ENCODE measurements at regions not wholly inside any gene's neighbourhood (a gene's known extent, or its start where the extent isn't known, plus 50 kb on each side); places are given as distances from the start of the nearest gene placed in this dataset.

- H3K4me1 ChIP-seq (ENCODE audit: insufficient read depth, low read length): no peaks in the 10 kb centered on the region
- no peak overlapping the region for H3K4me3 ChIP-seq (ENCODE audit: low read length)
- H3K27ac ChIP-seq (ENCODE audit: low read depth, low read length): no peak overlapping the region
- no peak overlapping the region for H3K9ac ChIP-seq (ENCODE audit: low read depth, low read length)
- no peaks in the 10 kb centered on the region for H3K36me3 ChIP-seq (ENCODE audit: insufficient read depth, low read length)
- H3K9me3 ChIP-seq (ENCODE audit: insufficient read depth, low read depth, low read length): no peaks in the 10 kb centered on the region
- no peaks in the 10 kb centered on the region for H3K27me3 ChIP-seq (ENCODE audit: insufficient read depth, low read length)
- 95% methylated on average over 5 of the region's 5 CpGs for WGBS
Measured at GRCh38 chr18:46352520-46353250, 248.5 kb downstream of the HAUS1 start.

- no peaks in the 10 kb centered on the region for H3K36me3 ChIP-seq (ENCODE audit: insufficient read depth, low read length)
- no peaks in the 10 kb centered on the region for H3K4me1 ChIP-seq (ENCODE audit: insufficient read depth, low read length)
- no peaks in the 10 kb centered on the region for H3K9me3 ChIP-seq (ENCODE audit: insufficient read depth, low read depth, low read length)
- no peak overlapping the region for H3K4me3 ChIP-seq (ENCODE audit: low read length)
- H3K27ac ChIP-seq (ENCODE audit: low read depth, low read length): no peak overlapping the region
- WGBS: 85% methylated on average over 6 of the region's 9 CpGs
- no peak overlapping the region for H3K9ac ChIP-seq (ENCODE audit: low read depth, low read length)
- H3K27me3 ChIP-seq (ENCODE audit: insufficient read depth, low read length): no peaks in the 10 kb centered on the region
Measured at GRCh38 chr18:46353460-46353859, 249.3 kb downstream of the HAUS1 start.

- Histone ChIP-seq H3K9ac (ENCODE audit: low read depth, low read length) (no peak overlapping the region), H3K27me3 (ENCODE audit: insufficient read depth, low read length) (no peaks in the 10 kb centered on the region), H3K9me3 (ENCODE audit: insufficient read depth, low read depth, low read length) (peaks cover 4% of the 10 kb centered on the region; the same call in 1 of the 2 replicates), H3K27ac (ENCODE audit: low read depth, low read length) (no peak overlapping the region), H3K36me3 (ENCODE audit: insufficient read depth, low read length) (no peaks in the 10 kb centered on the region), H3K4me3 (ENCODE audit: low read length) (no peak overlapping the region), H3K4me1 (ENCODE audit: insufficient read depth, low read length) (no peaks in the 10 kb centered on the region)
- 93% methylated on average over 9 of the region's 9 CpGs for WGBS
Measured at GRCh38 chr18:46356278-46357033, 252.3 kb downstream of the HAUS1 start.

DNA sequence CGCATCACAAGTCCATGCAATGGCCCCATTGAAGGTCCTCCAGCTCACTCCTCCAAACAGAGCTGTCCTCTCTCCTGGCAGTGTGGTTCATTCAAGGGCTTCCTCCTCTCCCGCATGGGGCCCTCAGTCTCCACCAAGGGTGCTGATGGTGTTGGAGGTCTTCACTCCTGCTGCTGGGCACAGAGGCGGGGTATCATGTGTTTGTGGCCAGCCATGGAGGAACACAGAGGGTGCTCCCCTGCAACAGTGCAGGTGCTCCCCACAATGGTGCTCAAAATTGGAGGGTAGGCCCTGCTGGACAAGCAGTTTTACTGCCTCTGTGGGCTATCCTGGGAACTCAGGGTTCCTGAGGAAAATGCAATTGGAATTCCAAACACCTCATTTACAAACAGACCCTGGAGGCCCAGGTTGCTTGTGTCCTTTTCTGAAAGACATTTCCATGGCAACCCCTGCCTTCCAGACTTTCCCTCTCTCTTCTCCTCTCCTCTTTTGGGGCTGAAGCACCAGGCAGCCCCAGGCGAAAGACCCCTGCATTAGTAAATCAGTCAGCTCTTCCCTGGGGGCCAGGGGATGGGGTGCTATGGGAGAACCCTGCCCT is 256.0 kb downstream of the HAUS1 start:
- no peaks in the 10 kb centered on the region for H3K4me1 ChIP-seq (ENCODE audit: insufficient read depth, low read length)
- H3K4me3 ChIP-seq (ENCODE audit: low read length): no peak overlapping the region
- H3K27me3 ChIP-seq (ENCODE audit: insufficient read depth, low read length): no peaks in the 10 kb centered on the region
- H3K9me3 ChIP-seq (ENCODE audit: insufficient read depth, low read depth, low read length): peaks cover 4% of the 10 kb centered on the region; the same call in 1 of the 2 replicates
- 69% methylated on average over 4 of the region's 4 CpGs for WGBS
- no peak overlapping the region for H3K27ac ChIP-seq (ENCODE audit: low read depth, low read length)
- H3K36me3 ChIP-seq (ENCODE audit: insufficient read depth, low read length): no peaks in the 10 kb centered on the region
- no peak overlapping the region for H3K9ac ChIP-seq (ENCODE audit: low read depth, low read length)

- H3K36me3 ChIP-seq (ENCODE audit: insufficient read depth, low read length): no peaks in the 10 kb centered on the region
- no peak overlapping the region for H3K4me3 ChIP-seq (ENCODE audit: low read length)
- no peaks in the 10 kb centered on the region for H3K4me1 ChIP-seq (ENCODE audit: insufficient read depth, low read length)
- H3K27ac ChIP-seq (ENCODE audit: low read depth, low read length): no peak overlapping the region
- 85% methylated on average over 3 of the region's 3 CpGs for WGBS
- no peak overlapping the region for H3K9ac ChIP-seq (ENCODE audit: low read depth, low read length)
- no peaks in the 10 kb centered on the region for H3K27me3 ChIP-seq (ENCODE audit: insufficient read depth, low read length)
- peaks cover 4% of the 10 kb centered on the region; the same call in 1 of the 2 replicates for H3K9me3 ChIP-seq (ENCODE audit: insufficient read depth, low read depth, low read length)
Measured at GRCh38 chr18:46360866-46361265, 256.7 kb downstream of the HAUS1 start.

DNA sequence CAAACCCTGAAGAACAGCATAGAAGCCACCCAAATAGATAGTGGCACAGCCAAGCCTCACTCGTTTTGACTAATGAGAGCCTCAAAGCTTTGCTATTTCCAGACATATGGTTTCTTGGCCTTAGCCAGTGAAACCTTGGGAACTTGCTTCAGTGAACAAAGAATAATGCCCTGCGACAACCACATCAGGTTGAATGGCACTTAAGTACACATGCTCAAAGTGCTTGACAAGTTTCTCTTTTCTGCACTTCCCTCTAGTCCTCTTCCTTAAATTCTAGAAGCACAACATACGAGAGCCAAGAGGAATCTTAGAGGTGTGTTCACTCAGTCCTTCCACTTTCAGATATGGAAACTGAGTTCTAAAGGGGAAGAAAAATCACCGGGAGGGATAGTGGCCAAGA is 258.3 kb downstream of the HAUS1 start:
- H3K4me3 ChIP-seq (ENCODE audit: low read length): no peak overlapping the region
- H3K9ac ChIP-seq (ENCODE audit: low read depth, low read length): no peak overlapping the region
- H3K4me1 ChIP-seq (ENCODE audit: insufficient read depth, low read length): no peaks in the 10 kb centered on the region
- no peak overlapping the region for H3K27ac ChIP-seq (ENCODE audit: low read depth, low read length)
- no peaks in the 10 kb centered on the region for H3K27me3 ChIP-seq (ENCODE audit: insufficient read depth, low read length)
- H3K36me3 ChIP-seq (ENCODE audit: insufficient read depth, low read length): no peaks in the 10 kb centered on the region
- H3K9me3 ChIP-seq (ENCODE audit: insufficient read depth, low read depth, low read length): peaks cover 4% of the 10 kb centered on the region; the same call in 1 of the 2 replicates
- 91% methylated on average over 4 of the region's 4 CpGs for WGBS

DNA sequence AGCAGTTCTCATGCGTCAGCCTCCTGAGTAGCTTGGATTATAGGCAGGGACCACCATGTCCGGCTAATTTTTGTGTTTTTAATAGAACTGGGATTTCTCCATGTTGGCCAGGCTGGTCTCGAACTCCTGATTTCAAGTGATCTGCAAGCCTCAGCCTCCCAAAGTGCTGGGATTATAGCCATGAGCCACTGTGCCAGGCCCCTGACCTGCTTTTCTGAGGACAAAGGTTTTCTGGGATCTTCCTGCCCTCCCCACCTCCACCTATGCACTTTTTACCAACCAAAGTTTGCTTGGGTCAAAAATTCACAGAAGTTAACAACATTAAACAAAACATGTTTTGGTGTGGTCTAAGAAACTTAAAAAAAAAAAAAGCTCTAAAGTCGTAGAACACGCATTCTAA is 259.9 kb downstream of the HAUS1 start:
- Histone ChIP-seq H3K36me3 (ENCODE audit: insufficient read depth, low read length) (no peaks in the 10 kb centered on the region), H3K9ac (ENCODE audit: low read depth, low read length) (no peak overlapping the region), H3K9me3 (ENCODE audit: insufficient read depth, low read depth, low read length) (peaks cover 4% of the 10 kb centered on the region; the same call in 1 of the 2 replicates), H3K4me3 (ENCODE audit: low read length) (no peak overlapping the region), H3K27me3 (ENCODE audit: insufficient read depth, low read length) (no peaks in the 10 kb centered on the region), H3K4me1 (ENCODE audit: insufficient read depth, low read length) (no peaks in the 10 kb centered on the region), H3K27ac (ENCODE audit: low read depth, low read length) (no peak overlapping the region)
- 96% methylated on average over 5 of the region's 5 CpGs for WGBS

- Histone ChIP-seq H3K27ac (ENCODE audit: low read depth, low read length) (no peak overlapping the region), H3K9me3 (ENCODE audit: insufficient read depth, low read depth, low read length) (no peaks in the 10 kb centered on the region), H3K27me3 (ENCODE audit: insufficient read depth, low read length) (no peaks in the 10 kb centered on the region), H3K36me3 (ENCODE audit: insufficient read depth, low read length) (no peaks in the 10 kb centered on the region), H3K9ac (ENCODE audit: low read depth, low read length) (no peak overlapping the region), H3K4me1 (ENCODE audit: insufficient read depth, low read length) (no peaks in the 10 kb centered on the region), H3K4me3 (ENCODE audit: low read length) (no peak overlapping the region)
- 86% methylated on average over 4 of the region's 4 CpGs for WGBS
Measured at GRCh38 chr18:46366201-46366600, 262.0 kb downstream of the HAUS1 start.

GRCh38 chr18:46366751-46367376 is 262.7 kb downstream of the HAUS1 start:
- Histone ChIP-seq H3K36me3 (ENCODE audit: insufficient read depth, low read length) (no peaks in the 10 kb centered on the region), H3K27me3 (ENCODE audit: insufficient read depth, low read length) (no peaks in the 10 kb centered on the region), H3K9ac (ENCODE audit: low read depth, low read length) (no peak overlapping the region), H3K27ac (ENCODE audit: low read depth, low read length) (no peak overlapping the region), H3K9me3 (ENCODE audit: insufficient read depth, low read depth, low read length) (no peaks in the 10 kb centered on the region), H3K4me3 (ENCODE audit: low read length) (no peak overlapping the region), H3K4me1 (ENCODE audit: insufficient read depth, low read length) (no peaks in the 10 kb centered on the region)
- 94% methylated on average over 8 of the region's 8 CpGs for WGBS

DNA sequence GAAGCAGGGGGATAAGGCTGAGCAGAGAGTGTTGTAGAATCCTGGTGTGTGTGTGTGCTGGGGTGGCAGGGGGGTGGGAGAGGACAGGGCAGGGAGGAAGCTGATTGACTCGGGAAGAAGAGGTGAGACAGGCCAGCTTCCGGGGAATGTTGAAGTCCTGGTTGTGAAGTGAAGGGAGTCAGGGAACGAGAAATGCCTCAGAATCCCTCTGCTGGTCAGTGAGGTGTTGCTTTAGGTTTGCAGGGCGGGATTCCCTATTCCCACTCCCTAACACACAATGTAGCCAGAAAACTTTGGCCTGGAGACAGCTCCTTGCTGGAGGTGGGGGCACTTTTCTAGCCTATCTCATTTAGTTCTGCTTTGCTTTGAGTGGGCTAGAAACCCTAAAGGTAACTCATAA is 265.1 kb downstream of the HAUS1 start:
- H3K4me3 ChIP-seq (ENCODE audit: low read length): no peak overlapping the region
- no peaks in the 10 kb centered on the region for H3K27me3 ChIP-seq (ENCODE audit: insufficient read depth, low read length)
- no peak overlapping the region for H3K9ac ChIP-seq (ENCODE audit: low read depth, low read length)
- no peaks in the 10 kb centered on the region; the same call in 1 of the 2 replicates for H3K4me1 ChIP-seq (ENCODE audit: insufficient read depth, low read length)
- H3K9me3 ChIP-seq (ENCODE audit: insufficient read depth, low read depth, low read length): no peaks in the 10 kb centered on the region
- no peaks in the 10 kb centered on the region for H3K36me3 ChIP-seq (ENCODE audit: insufficient read depth, low read length)
- WGBS: 50% methylated on average over 3 of the region's 4 CpGs
- H3K27ac ChIP-seq (ENCODE audit: low read depth, low read length): no peak overlapping the region

GRCh38 chr18:46370898-46371297 is 266.7 kb downstream of the HAUS1 start:
- Histone ChIP-seq H3K9me3 (ENCODE audit: insufficient read depth, low read depth, low read length) (no peaks in the 10 kb centered on the region), H3K4me1 (ENCODE audit: insufficient read depth, low read length) (peaks cover 3% of the 10 kb centered on the region; the same call in 1 of the 2 replicates), H3K27me3 (ENCODE audit: insufficient read depth, low read length) (no peaks in the 10 kb centered on the region), H3K9ac (ENCODE audit: low read depth, low read length) (no peak overlapping the region), H3K36me3 (ENCODE audit: insufficient read depth, low read length) (no peaks in the 10 kb centered on the region), H3K27ac (ENCODE audit: low read depth, low read length) (no peak overlapping the region), H3K4me3 (ENCODE audit: low read length) (no peak overlapping the region)
- 94% methylated on average over 7 of the region's 7 CpGs for WGBS

Data from HUES64 (cell line).